ENCODE measurements at regions not wholly inside any gene's neighbourhood (a gene's known extent, or its start where the extent isn't known, plus 50 kb on each side); places are given as distances from the start of the nearest gene placed in this dataset.

GRCh38 chr1:234732260-234732659, 122.3 kb upstream of the IRF2BP2 start:
- ChIA-PET CTCF (ENCODE audit: low intra/inter-chr PET ratio) (no interaction called here), POLR2A (interaction anchor here (1.1 to 1.6 kb wide), 4 partner anchors 9 to 129 kb away, joined by 3 to 6 read pairs (median 4); no protein-coding TSS in a partner anchor)
- H3K27me3 ChIP-seq (ENCODE audit: control insufficient read depth in 2 of 2, insufficient read depth in 2 of 2, low read length in 2 of 2), result no peaks in the 10 kb centered on the region
- peaks cover 36 to 44% of the 10 kb centered on the region in 2 experiments for H3K4me1 ChIP-seq (replicated peaks in 1 of 2; ENCODE audit: control insufficient read depth in 2 of 2, insufficient read depth in 2 of 2, low read length in 2 of 2)
- no peak overlapping the region for H3K4me2 ChIP-seq (ENCODE audit: insufficient read depth, low read length)
- WGBS (ENCODE audit: insufficient coverage, low coverage, missing lambda C conversion rate), result 86% methylated on average over 9 of the region's 9 CpGs
- in situ Hi-C loops (cut with MboI) (loop anchor here (5.0 to 10.0 kb wide), 2 partner anchors 135 to 237 kb away; no protein-coding TSS in a partner anchor), intact Hi-C loops (cut with micrococcal nuclease) (no loop called here)
- no peaks in the 10 kb centered on the region for H3K9me1 ChIP-seq (ENCODE audit: control insufficient read depth, insufficient read depth, low read length)
- H3K27ac ChIP-seq (ENCODE audit: extremely low read depth, low read depth, low read length), result no peak overlapping the region
- H3K9me3 ChIP-seq (replicated peaks; ENCODE audit: control insufficient read depth, insufficient read depth, low read depth, low read length), result no peaks in the 10 kb centered on the region
- DNase-seq (ENCODE audit: extremely low read depth in 1 of 4, low spot score in 3 of 4) (no peak), ATAC-seq (no peak), FAIRE-seq (no peak)
- BruUV-seq (replicated peaks), result no TSS peak
- H3K36me3 ChIP-seq (ENCODE audit: control insufficient read depth, insufficient read depth, low read length), result no peaks in the 10 kb centered on the region
- H3K79me2 ChIP-seq (ENCODE audit: control insufficient read depth, insufficient read depth, low read length), result no peaks in the 10 kb centered on the region
- H3K9ac ChIP-seq (ENCODE audit: insufficient read depth in 1 of 2, low read depth in 2 of 2, low read length in 2 of 2), result no peak overlapping the region
- no peaks in the 10 kb centered on the region for H4K20me1 ChIP-seq (replicated peaks; ENCODE audit: control insufficient read depth, insufficient read depth, low read length)
- no peak overlapping the region for H2AFZ ChIP-seq (ENCODE audit: low read depth, low read length)
- TF ChIP-seq ZNF121 (CRISPR knock-in tag; conservative IDR thresholded peaks at IDR 0.05), result 0 out of 2 replicates have a peak, but pooled peaks have one; percentile 22
- TF ChIP-seq ZNF77 (CRISPR knock-in tag; IDR thresholded peaks at IDR 0.05), result no peak
- H3K4me3 ChIP-seq, result no peak overlapping the region

GRCh38 chr1:234731569-234732085, 121.6 kb upstream of the IRF2BP2 start:
- in situ Hi-C loops (cut with MboI) (loop anchor here (5.0 to 10.0 kb wide), 2 partner anchors 136 to 237 kb away; no protein-coding TSS in a partner anchor), intact Hi-C loops (cut with micrococcal nuclease) (no loop called here)
- ATAC-seq (no peak), DNase-seq (ENCODE audit: extremely low read depth in 1 of 4, low spot score in 3 of 4) (no peak), FAIRE-seq (no peak)
- no peaks in the 10 kb centered on the region for H3K36me3 ChIP-seq (ENCODE audit: control insufficient read depth, insufficient read depth, low read length)
- ChIA-PET POLR2A (interaction anchor here (1.1 to 1.6 kb wide), 4 partner anchors 8 to 128 kb away, joined by 3 to 6 read pairs (median 4); no protein-coding TSS in a partner anchor), CTCF (ENCODE audit: low intra/inter-chr PET ratio) (no interaction called here)
- no peak overlapping the region for H3K9ac ChIP-seq (ENCODE audit: insufficient read depth in 1 of 2, low read depth in 2 of 2, low read length in 2 of 2)
- BruUV-seq (replicated peaks), result no TSS peak
- H3K9me1 ChIP-seq (ENCODE audit: control insufficient read depth, insufficient read depth, low read length), result no peaks in the 10 kb centered on the region
- H3K79me2 ChIP-seq (ENCODE audit: control insufficient read depth, insufficient read depth, low read length), result no peaks in the 10 kb centered on the region
- H2AFZ ChIP-seq (ENCODE audit: low read depth, low read length), result no peak overlapping the region
- H3K27me3 ChIP-seq (ENCODE audit: control insufficient read depth in 2 of 2, insufficient read depth in 2 of 2, low read length in 2 of 2), result no peaks in the 10 kb centered on the region
- H3K9me3 ChIP-seq (replicated peaks; ENCODE audit: control insufficient read depth, insufficient read depth, low read depth, low read length), result no peaks in the 10 kb centered on the region
- 87% methylated on average over 9 of the region's 10 CpGs for WGBS (ENCODE audit: insufficient coverage, low coverage, missing lambda C conversion rate)
- no peaks in the 10 kb centered on the region for H4K20me1 ChIP-seq (replicated peaks; ENCODE audit: control insufficient read depth, insufficient read depth, low read length)
- peaks cover 36 to 51% of the 10 kb centered on the region in 2 experiments for H3K4me1 ChIP-seq (replicated peaks in 1 of 2; ENCODE audit: control insufficient read depth in 2 of 2, insufficient read depth in 2 of 2, low read length in 2 of 2)
- no peak overlapping the region for H3K4me3 ChIP-seq
- no peak overlapping the region for H3K27ac ChIP-seq (ENCODE audit: extremely low read depth, low read depth, low read length)
- no peak overlapping the region for H3K4me2 ChIP-seq (ENCODE audit: insufficient read depth, low read length)
- TF ChIP-seq CUX1 (CRISPR knock-in tag; IDR thresholded peaks at IDR 0.05) (no peak), AFF4 (CRISPR knock-in tag; IDR thresholded peaks at IDR 0.05) (0 out of 2 replicates have a peak, but pooled peaks have one; percentile 10), HDGF (IDR thresholded peaks at IDR 0.05) (no peak), ZNF584 (CRISPR knock-in tag; IDR thresholded peaks at IDR 0.05; ENCODE audit: low read depth) (no peak)

All from K562 (cell line).